HEK293 (cell line): ENCODE measurements at regions not wholly inside any gene's neighbourhood (a gene's known extent, or its start where the extent isn't known, plus 50 kb on each side); places are given as distances from the start of the nearest gene placed in this dataset.

Experiments used
- CTCF ChIA-PET: fragments of 350-600 bp; formaldehyde crosslinking; extraction: SDS; loops from one replicate; lab custom pipeline; 2021; ENCODE audit warnings: antibody characterized with exemption; lab: Yijun Ruan, JAX
- POLR2A ChIA-PET: fragments of 300-600 bp; formaldehyde crosslinking; extraction: SDS; loops from one replicate; lab custom pipeline; 2020; ENCODE audit warnings: antibody characterized with exemption, inconsistent platforms; lab: Yijun Ruan, JAX
- H3K27ac ChIP-seq: fragments of 200-500 bp; sonication (Bioruptor generic); 2 replicates; pipeline ENCODE4 v1.5.1; 2014; ENCODE audit warnings: low read depth, low read length, control low read depth, inconsistent platforms; ENCODE audit errors: extremely low read depth
- H3K36me3 ChIP-seq, 2 experiments: fragments of 200-500 bp in 1 of 2; sonication (Bioruptor generic) in 1 of 2; 1 replicate in 1 of 2; 2 replicates in 1 of 2; pipeline ENCODE4 v1.5.1; 2014 to 2017; ENCODE audit warnings: inconsistent platforms in 2 of 2, low read length in 2 of 2; ENCODE audit not compliant: control insufficient read depth in 2 of 2, insufficient read depth in 1 of 2
- H3K4me1 ChIP-seq: fragments of 200-500 bp; sonication (Bioruptor generic); 2 replicates; pipeline ENCODE4 v1.5.1; 2014; ENCODE audit warnings: mild to moderate bottlenecking, low read length, inconsistent platforms; ENCODE audit not compliant: control insufficient read depth, insufficient read depth
- H3K4me3 ChIP-seq: 2 replicates; pipeline ENCODE4 v1.5.1; 2011; ENCODE audit warnings: low read depth, mild to moderate bottlenecking, control low read depth, low read length, moderate library complexity
- H3K9me3 ChIP-seq: fragments of 200-500 bp; sonication (Bioruptor generic); 2 replicates; pipeline ENCODE4 v1.5.1; 2014; ENCODE audit warnings: low read depth, low read length, inconsistent platforms; ENCODE audit not compliant: control insufficient read depth, insufficient read depth
- EGR2 ChIP-seq: fragments of 450-650 bp; formaldehyde crosslinking; IDR thresholded peaks from 2 replicates; pipeline ENCODE4 v1.5.1; 2016; ENCODE audit warnings: low read depth, missing biosample characterization, missing genetic modification characterization
- GLIS1 ChIP-seq: fragments of 450-650 bp; formaldehyde crosslinking; IDR thresholded peaks from 2 replicates; pipeline ENCODE4 v1.5.1; 2016; ENCODE audit warnings: missing biosample characterization, missing genetic modification characterization
- MZF1 ChIP-seq: fragments of 450-650 bp; formaldehyde crosslinking; IDR thresholded peaks from 2 replicates; pipeline ENCODE4 v1.5.1; 2017; ENCODE audit warnings: missing biosample characterization, missing genetic modification characterization, borderline replicate concordance
- PRDM10 ChIP-seq: fragments of 450-650 bp; formaldehyde crosslinking; IDR thresholded peaks from 2 replicates; pipeline ENCODE4 v1.5.1; 2016; ENCODE audit warnings: missing biosample characterization, missing genetic modification characterization
- SP7 ChIP-seq: fragments of 450-650 bp; formaldehyde crosslinking; IDR thresholded peaks from 2 replicates; pipeline ENCODE4 v1.5.1; 2016; ENCODE audit warnings: missing biosample characterization, missing genetic modification characterization
- ZBTB10 ChIP-seq: fragments of 450-650 bp; formaldehyde crosslinking; IDR thresholded peaks from 2 replicates; pipeline ENCODE4 v1.5.1; 2016; ENCODE audit warnings: missing biosample characterization, missing genetic modification characterization
- ZFHX2 ChIP-seq: fragments of 450-650 bp; formaldehyde crosslinking; conservative IDR thresholded peaks from 2 replicates; pipeline ENCODE4 v1.5.1; 2016; ENCODE audit warnings: missing biosample characterization, missing genetic modification characterization
- ZIC2 ChIP-seq: fragments of 450-650 bp; formaldehyde crosslinking; IDR thresholded peaks from 2 replicates; pipeline ENCODE4 v1.5.1; 2016; ENCODE audit warnings: missing biosample characterization, missing genetic modification characterization
- ZNF148 ChIP-seq: fragments of 450-650 bp; formaldehyde crosslinking; IDR thresholded peaks from 2 replicates; pipeline ENCODE4 v1.5.0; 2017; ENCODE audit warnings: missing biosample characterization, missing genetic modification characterization, borderline replicate concordance
- ZNF274 ChIP-seq, 2 experiments: fragments of 200-500 bp in 1 of 2; fragments of 450-650 bp in 1 of 2; sonication (Bioruptor generic) in 1 of 2; formaldehyde crosslinking in 1 of 2; IDR thresholded peaks; 2 replicates each; pipeline versions ENCODE4 v1.5.1 to v1.6.1; 2014 to 2016; ENCODE audit warnings: borderline replicate concordance in 1 of 2, inconsistent platforms in 1 of 2, low read length in 1 of 2, missing biosample characterization in 1 of 2, missing genetic modification characterization in 1 of 2
- ZNF311 ChIP-seq: fragments of 450-650 bp; formaldehyde crosslinking; IDR thresholded peaks from 2 replicates; pipeline ENCODE4 v1.5.1; 2017; ENCODE audit warnings: missing biosample characterization, missing genetic modification characterization, borderline replicate concordance
- ZNF324 ChIP-seq: fragments of 450-650 bp; formaldehyde crosslinking; IDR thresholded peaks from 2 replicates; pipeline ENCODE4 v1.5.1; 2016; ENCODE audit warnings: missing biosample characterization, missing genetic modification characterization
- ZNF426 ChIP-seq: fragments of 450-650 bp; formaldehyde crosslinking; IDR thresholded peaks from 2 replicates; pipeline ENCODE4 v1.5.1; 2017; ENCODE audit warnings: missing biosample characterization, missing genetic modification characterization, mild to moderate bottlenecking, inconsistent platforms, moderate library complexity
- ZNF510 ChIP-seq: fragments of 450-650 bp; formaldehyde crosslinking; IDR thresholded peaks from 2 replicates; pipeline ENCODE4 v1.5.1; 2018; ENCODE audit warnings: mild to moderate bottlenecking, missing genetic modification characterization, missing biosample characterization; ENCODE audit not compliant: insufficient replicate concordance
- ZNF558 ChIP-seq: fragments of 450-650 bp; formaldehyde crosslinking; IDR thresholded peaks from 2 replicates; pipeline ENCODE4 v1.5.1; 2016; ENCODE audit warnings: missing biosample characterization, missing genetic modification characterization
- ZNF792 ChIP-seq: fragments of 450-650 bp; formaldehyde crosslinking; IDR thresholded peaks from 2 replicates; pipeline ENCODE4 v1.5.1; 2016; ENCODE audit warnings: missing biosample characterization, missing genetic modification characterization

DNA sequence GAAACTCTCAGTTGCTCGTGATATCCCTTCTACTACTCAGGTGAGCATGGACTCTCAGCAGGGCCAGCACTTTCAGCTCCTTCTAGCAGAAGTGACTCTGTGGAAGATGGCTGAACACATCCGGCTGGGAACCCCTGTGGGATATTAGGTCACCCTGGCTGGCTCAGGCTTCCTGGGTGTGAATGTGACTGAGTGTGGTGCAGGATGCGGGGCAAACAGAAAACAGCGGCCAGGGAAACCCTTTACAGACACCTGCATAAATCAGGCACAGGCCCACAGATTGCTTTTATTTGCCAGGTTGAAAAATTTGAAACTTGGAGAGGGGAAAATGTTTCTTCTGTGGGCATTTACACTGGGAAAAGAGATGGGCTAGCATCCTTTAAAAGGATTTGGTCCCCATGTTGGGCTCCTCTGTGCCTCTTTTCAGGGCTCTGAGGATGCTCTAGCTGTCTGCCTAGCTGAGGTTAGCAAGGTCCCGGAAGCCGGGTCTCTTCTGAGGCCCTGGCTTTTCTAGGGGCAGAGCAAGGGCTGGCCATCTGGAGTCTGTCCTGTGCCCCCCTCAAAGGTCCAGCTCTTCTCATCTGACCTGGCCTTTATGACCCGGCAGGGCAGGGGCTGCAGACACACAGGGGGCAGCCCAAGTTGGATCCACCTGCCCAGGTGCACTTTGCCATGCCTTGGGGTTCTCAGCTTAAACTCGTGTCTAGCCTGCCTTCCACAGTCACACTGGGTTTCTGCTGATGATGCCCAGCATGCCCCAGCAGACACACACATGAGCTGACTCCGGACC lies 243.0 kb downstream of the SIPA1L2 start:
- H3K4me3 ChIP-seq: no peak overlapping the region
- H3K4me1 ChIP-seq: no peaks in the 10 kb centered on the region
- no peaks in the 10 kb centered on the region for H3K36me3 ChIP-seq
- ChIA-PET POLR2A (no interaction called here), CTCF (interaction anchor here (0.6 to 1.2 kb wide), 3 partner anchors 11 to 366 kb away, joined by 3 to 4 read pairs (median 4); no protein-coding TSS in a partner anchor)
- TF ChIP-seq PRDM10 (tag by site-specific recombination): 0 out of 2 replicates have a peak, but pooled peaks have one; percentile 14
- no peak for TF ChIP-seq SP7
- no peak overlapping the region for H3K27ac ChIP-seq
- no peaks in the 10 kb centered on the region for H3K9me3 ChIP-seq

GRCh38 chr1:232386294-232386693 lies 243.6 kb downstream of the SIPA1L2 start:
- ChIA-PET POLR2A (no interaction called here), CTCF (interaction anchor here (1.0 to 1.2 kb wide), 2 partner anchors 12 to 241 kb away, joined by 3 to 4 read pairs; no protein-coding TSS in a partner anchor)
- H3K4me1 ChIP-seq: no peaks in the 10 kb centered on the region
- no peak overlapping the region for H3K4me3 ChIP-seq
- no peaks in the 10 kb centered on the region for H3K36me3 ChIP-seq
- no peaks in the 10 kb centered on the region for H3K9me3 ChIP-seq
- no peak overlapping the region for H3K27ac ChIP-seq
- no peak for TF ChIP-seq ZNF148
- TF ChIP-seq ZNF311 (tag by site-specific recombination): no peak
- TF ChIP-seq MZF1 (tag by site-specific recombination): no peak
- no peak for TF ChIP-seq ZNF426

- Histone ChIP-seq H3K9me3 (no peaks in the 10 kb centered on the region), H3K36me3 (no peaks in the 10 kb centered on the region), H3K4me1 (no peaks in the 10 kb centered on the region), H3K4me3 (no peak overlapping the region), H3K27ac (no peak overlapping the region)
- POLR2A ChIA-PET: no interaction called here
- CTCF ChIA-PET: interaction anchor here (0.6 to 1.5 kb wide), 3 partner anchors 13 to 787 kb away, joined by 3 read pairs; no protein-coding TSS in a partner anchor
- peak; percentile 97 for TF ChIP-seq EGR2 (tag by site-specific recombination)
- peak; percentile 55 for TF ChIP-seq ZIC2 (tag by site-specific recombination)
- peak; percentile 63; the same call in 1 of the 2 replicates for TF ChIP-seq GLIS1 (tag by site-specific recombination)
- TF ChIP-seq ZBTB10 (tag by site-specific recombination): no peak
- no peak for TF ChIP-seq ZNF558
- no peak for TF ChIP-seq ZNF324 (tag by site-specific recombination)
- TF ChIP-seq ZNF510 (tag by site-specific recombination): no peak
- TF ChIP-seq ZNF792: no peak
- peak; percentile 58; the same call in 1 of the 2 replicates for TF ChIP-seq PRDM10 (tag by site-specific recombination)
- no peak for TF ChIP-seq ZNF274 (IDR thresholded peaks at IDR 0.05; ENCODE audit: low read length)
- no peak for TF ChIP-seq ZNF274 (tag by site-specific recombination; IDR thresholded peaks at IDR 0.05; ENCODE audit: borderline replicate concordance)
- peak; percentile 97 for TF ChIP-seq ZFHX2 (tag by site-specific recombination)
Measured at GRCh38 chr1:232385221-232385620, 244.7 kb downstream of the SIPA1L2 start.
